KMS-11 (cell line): ENCODE measurements at regions not wholly inside any gene's neighbourhood (a gene's known extent, or its start where the extent isn't known, plus 50 kb on each side); places are given as distances from the start of the nearest gene placed in this dataset.

Experiments
- H2AFZ ChIP-seq: fragments of 200-600 bp; sonication (generic); 2 replicates; pipeline ENCODE4 v1.6.1; 2016; ENCODE audit warnings: antibody characterized with exemption, mixed run types, low read depth
- H3K27ac ChIP-seq: fragments of 200-600 bp; sonication (generic); 2 replicates; pipeline ENCODE4 v1.6.1; 2016; ENCODE audit warnings: mild to moderate bottlenecking, mixed run types
- H3K27me3 ChIP-seq: fragments of 200-600 bp; sonication (generic); 2 replicates; pipeline ENCODE4 v1.6.1; 2017; ENCODE audit warnings: mild to moderate bottlenecking, low read depth, mixed run types, moderate library complexity; ENCODE audit not compliant: insufficient read depth
- H3K36me3 ChIP-seq: fragments of 200-600 bp; sonication (generic); 2 replicates; pipeline ENCODE4 v1.6.1; 2017; ENCODE audit warnings: mild to moderate bottlenecking, mixed run types; ENCODE audit not compliant: insufficient read depth
- H3K4me1 ChIP-seq: fragments of 200-600 bp; sonication (generic); 2 replicates; pipeline ENCODE4 v1.6.1; 2016; ENCODE audit warnings: mild to moderate bottlenecking, low read depth, mixed run types; ENCODE audit not compliant: poor library complexity, severe bottlenecking
- H3K4me2 ChIP-seq: fragments of 200-600 bp; sonication (generic); 2 replicates; pipeline ENCODE4 v1.7.0; 2016; ENCODE audit warnings: mild to moderate bottlenecking, mixed run types
- H3K4me3 ChIP-seq: fragments of 200-600 bp; sonication (generic); IDR thresholded peaks from 2 replicates; pipeline ENCODE4 v1.6.1; 2017; ENCODE audit warnings: low read depth, low read length, mixed read lengths; ENCODE audit not compliant: insufficient read depth
- H3K79me2 ChIP-seq: fragments of 200-600 bp; sonication (generic); 2 replicates; pipeline ENCODE4 v1.6.1; 2016; ENCODE audit warnings: low read depth, mixed run types; ENCODE audit not compliant: insufficient read depth
- H3K9ac ChIP-seq: fragments of 200-600 bp; sonication (generic); 2 replicates; pipeline ENCODE4 v1.6.1; 2016; ENCODE audit warnings: mild to moderate bottlenecking, mixed run types
- H4K20me1 ChIP-seq: fragments of 200-600 bp; sonication (generic); 2 replicates; pipeline ENCODE4 v1.6.1; 2016; ENCODE audit warnings: mild to moderate bottlenecking, mixed run types; ENCODE audit not compliant: insufficient read depth
- CTCF ChIP-seq: fragments of 200-600 bp; sonication (generic); conservative IDR thresholded peaks from 2 replicates; pipeline ENCODE4 v1.6.1; 2017; ENCODE audit warnings: low read depth, mild to moderate bottlenecking, antibody characterized with exemption, low read length, moderate library complexity, mixed read lengths

GRCh38 chr6:15042938-15043337 lies 202.9 kb upstream of the JARID2 start:
- H4K20me1 ChIP-seq = no peaks in the 10 kb centered on the region
- H3K27me3 ChIP-seq = no peaks in the 10 kb centered on the region
- H2AFZ ChIP-seq = no peak overlapping the region
- no peak overlapping the region for H3K9ac ChIP-seq
- no peaks in the 10 kb centered on the region for H3K79me2 ChIP-seq
- H3K4me2 ChIP-seq = no peak overlapping the region
- H3K4me1 ChIP-seq = no peaks in the 10 kb centered on the region
- H3K36me3 ChIP-seq = no peaks in the 10 kb centered on the region
- no peak overlapping the region for H3K4me3 ChIP-seq
- TF ChIP-seq CTCF = no peak
- H3K27ac ChIP-seq = no peak overlapping the region

GRCh38 chr6:15044146-15044882 lies 201.6 kb upstream of the JARID2 start:
- Histone ChIP-seq H3K4me3 (no peak overlapping the region), H3K79me2 (no peaks in the 10 kb centered on the region), H3K9ac (no peak overlapping the region), H3K4me1 (no peaks in the 10 kb centered on the region), H3K27ac (no peak overlapping the region), H3K36me3 (no peaks in the 10 kb centered on the region), H4K20me1 (no peaks in the 10 kb centered on the region), H3K4me2 (no peak overlapping the region), H2AFZ (no peak overlapping the region), H3K27me3 (no peaks in the 10 kb centered on the region)
- no peak for TF ChIP-seq CTCF

GRCh38 chr6:15044948-15045347 lies 200.9 kb upstream of the JARID2 start:
- no peak for TF ChIP-seq CTCF
- Histone ChIP-seq H4K20me1 (no peaks in the 10 kb centered on the region), H3K27ac (no peak overlapping the region), H3K27me3 (no peaks in the 10 kb centered on the region), H3K4me2 (no peak overlapping the region), H3K4me3 (no peak overlapping the region), H3K79me2 (no peaks in the 10 kb centered on the region), H2AFZ (no peak overlapping the region), H3K4me1 (no peaks in the 10 kb centered on the region), H3K36me3 (no peaks in the 10 kb centered on the region), H3K9ac (no peak overlapping the region)

- TF ChIP-seq CTCF = no peak
- no peak overlapping the region for H3K27ac ChIP-seq
- H3K4me2 ChIP-seq = no peak overlapping the region
These were observed 199.1 kb upstream of the JARID2 start for GRCh38 chr6:15046751-15047150.

More at GRCh38 chr6:15046751-15047150, 199.1 kb upstream of the JARID2 start:
- Histone ChIP-seq H3K27me3 (no peaks in the 10 kb centered on the region), H2AFZ (no peak overlapping the region), H3K36me3 (no peaks in the 10 kb centered on the region), H3K4me1 (no peaks in the 10 kb centered on the region), H3K9ac (no peak overlapping the region), H3K4me3 (no peak overlapping the region), H3K79me2 (no peaks in the 10 kb centered on the region), H4K20me1 (no peaks in the 10 kb centered on the region)
